Suprapubic skin (tissue), 3 donors: ENCODE measurements at regions not wholly inside any gene's neighbourhood (a gene's known extent, or its start where the extent isn't known, plus 50 kb on each side); places are given as distances from the start of the nearest gene placed in this dataset.

Source experiments
- CTCF ChIP-seq, 2 donors: fragments of 200-600 bp in 1 of 2; fragments of 450-650 bp in 1 of 2; sonication (generic) in 1 of 2; IDR thresholded peaks; one replicate each; pipeline ENCODE4 v1.5.1; 2016 to 2019; ENCODE audit warnings: antibody characterized with exemption in 2 of 2, mild to moderate bottlenecking in 1 of 2, moderate library complexity in 1 of 2
- EP300 ChIP-seq: sonication (generic); formaldehyde crosslinking; IDR thresholded peaks from one replicate; pipeline ENCODE4 v1.6.1; 2017; ENCODE audit warnings: antibody characterized with exemption
- POLR2A ChIP-seq, 2 donors: fragments of 450-650 bp; IDR thresholded peaks; one replicate each; pipeline ENCODE4 v1.6.1; 2017; ENCODE audit warnings: antibody characterized with exemption in 2 of 2, mild to moderate bottlenecking in 2 of 2, moderate library complexity in 2 of 2

- TF ChIP-seq CTCF (IDR thresholded peaks at IDR 0.05) (no peak), POLR2A (IDR thresholded peaks at IDR 0.05) (no peak), EP300 (no peak)
Observed at GRCh38 chr7:114152314-114152938, 233.6 kb upstream of the PPP1R3A start.
